Stomach (tissue), 8 donors: ENCODE measurements at regions not wholly inside any gene's neighbourhood (a gene's known extent, or its start where the extent isn't known, plus 50 kb on each side); places are given as distances from the start of the nearest gene placed in this dataset.

Source experiments
- DNase-seq, 2 donors: peaks; one replicate each; pipeline versions ENCODE4 v3.0.0 to v3.0.0-alpha.2; 2013 to 2019
- H3K27ac ChIP-seq, 5 donors: fragments of 200-600 bp in 4 of 5; sonication (generic) in 4 of 5; one replicate each; pipeline ENCODE4 v1.5.1; 2013 to 2019; ENCODE audit warnings: mild to moderate bottlenecking in 1 of 5, moderate library complexity in 1 of 5
- H3K27me3 ChIP-seq, 3 donors: fragments of 200-600 bp; sonication (generic); one replicate each; pipeline ENCODE4 v1.5.1; 2017 to 2019; ENCODE audit warnings: mixed run types in 1 of 3
- H3K36me3 ChIP-seq, 4 donors: fragments of 200-600 bp; sonication (generic); 1 replicate in 3 of 4; 2 replicates in 1 of 4; pipeline ENCODE4 v1.5.1; 2016 to 2019
- H3K4me1 ChIP-seq, 4 donors: fragments of 200-600 bp; sonication (generic); one replicate each; pipeline ENCODE4 v1.5.1; 2016 to 2019
- H3K4me3 ChIP-seq, 4 donors: fragments of 200-600 bp; sonication (generic) in 3 of 4; one replicate each; pipeline ENCODE4 v1.5.1; 2016 to 2019; ENCODE audit warnings: mild to moderate bottlenecking in 1 of 4
- H3K9me3 ChIP-seq, 4 donors: fragments of 200-600 bp; sonication (generic); one replicate each; pipeline ENCODE4 v1.5.1; 2016 to 2019
- CTCF ChIP-seq, 7 experiments: fragments of 450-650 bp in 4 of 7; fragments of 200-600 bp in 3 of 7; sonication (generic) in 3 of 7; IDR thresholded peaks; one replicate each; pipeline ENCODE4 v1.5.1; 2016 to 2019; ENCODE audit warnings: antibody characterized with exemption in 7 of 7, control low read depth in 2 of 7, mild to moderate bottlenecking in 1 of 7
- EP300 ChIP-seq: sonication (generic); formaldehyde crosslinking; IDR thresholded peaks from one replicate; pipeline ENCODE4 v1.6.1; 2017; ENCODE audit warnings: antibody characterized with exemption
- POLR2A ChIP-seq, 4 donors: fragments of 450-650 bp; IDR thresholded peaks; one replicate each; pipeline ENCODE4 v1.6.1; 2016; ENCODE audit warnings: antibody characterized with exemption in 4 of 4, control low read depth in 2 of 4, mild to moderate bottlenecking in 1 of 4, moderate library complexity in 1 of 4
- POLR2AphosphoS5 ChIP-seq, 3 donors: sonication (generic); formaldehyde crosslinking; IDR thresholded peaks; one replicate each; pipeline ENCODE4 v1.6.1; 2016; ENCODE audit warnings: antibody characterized with exemption in 3 of 3
- WGBS, 5 donors: extraction: QIAGEN DNeasy Blood & Tissue Kit in 3 of 5; methylation state at CpG; one replicate each; pipeline versions ENCODE4 v1.1.5 to v1.1.7; 2013 to 2018; 5-methylcytosine and 5-hydroxymethylcytosine counted together
- intact Hi-C: fragments of 100-400 bp; cut with DNase I; formaldehyde crosslinking; loops from one replicate; pipeline ENCODE4 v1.15.1; 2023; ENCODE audit warnings: low total_unique reads
- donor health status: healthy with polysubstance abuse.
- donor health status: Bipolar disorder and iron deficiency.
- donor health status: healthy.

GRCh38 chr2:224252631-224253030 is 149.3 kb downstream of the FAM124B start:
- no peaks in the 10 kb centered on the region for H3K4me1 ChIP-seq
- no peak overlapping the region for H3K27ac ChIP-seq
- TF ChIP-seq POLR2AphosphoS5 (IDR thresholded peaks at IDR 0.05), result no peak
- TF ChIP-seq EP300, result no peak
- TF ChIP-seq CTCF (IDR thresholded peaks at IDR 0.05), result no peak
- no peak for TF ChIP-seq POLR2A (IDR thresholded peaks at IDR 0.05)
- no peak for DNase-seq
- H3K4me3 ChIP-seq, result no peak overlapping the region
- H3K36me3 ChIP-seq, result no peaks in the 10 kb centered on the region
- no peaks in the 10 kb centered on the region for H3K9me3 ChIP-seq
- no peaks in the 10 kb centered on the region for H3K27me3 ChIP-seq
- intact Hi-C loops, result no loop called here

GRCh38 chr2:224248944-224249371 is 152.9 kb downstream of the FAM124B start:
- TF ChIP-seq EP300, result no peak
- no peak for TF ChIP-seq POLR2AphosphoS5 (IDR thresholded peaks at IDR 0.05)
- no peak for TF ChIP-seq CTCF (IDR thresholded peaks at IDR 0.05)
- TF ChIP-seq POLR2A (IDR thresholded peaks at IDR 0.05), result no peak
- Histone ChIP-seq H3K27me3 (no peaks in the 10 kb centered on the region), H3K36me3 (no peaks in the 10 kb centered on the region), H3K9me3 (no peaks in the 10 kb centered on the region), H3K4me1 (no peaks in the 10 kb centered on the region), H3K27ac (no peak overlapping the region), H3K4me3 (no peak overlapping the region)
- intact Hi-C loops, result no loop called here
- WGBS, 5 donors, result 71 to 88% (median 84%) methylated on average over 1 of the region's 1 CpG
- peak in 1 of 2 donors; percentile 35 for DNase-seq

- 46 to 63% (median 60%) methylated on average over 1 of the region's 1 CpG for WGBS, 5 donors
- Histone ChIP-seq H3K36me3 (no peaks in the 10 kb centered on the region), H3K27me3 (peaks cover 0 to 8% (median 0%) of the 10 kb centered on the region in 3 donors), H3K4me1 (no peaks in the 10 kb centered on the region), H3K27ac (no peak overlapping the region), H3K4me3 (no peak overlapping the region), H3K9me3 (no peaks in the 10 kb centered on the region)
- no peak for DNase-seq
- TF ChIP-seq CTCF (IDR thresholded peaks at IDR 0.05), result no peak
- peak in 1 of 3 donors; percentile 33 for TF ChIP-seq POLR2AphosphoS5 (IDR thresholded peaks at IDR 0.05)
- intact Hi-C loops, result no loop called here
These were observed 159.3 kb downstream of the FAM124B start for GRCh38 chr2:224242561-224242960.

- Histone ChIP-seq H3K27ac (no peak overlapping the region), H3K27me3 (peaks cover 0 to 8% (median 0%) of the 10 kb centered on the region in 3 donors), H3K4me1 (no peaks in the 10 kb centered on the region), H3K4me3 (no peak overlapping the region), H3K9me3 (no peaks in the 10 kb centered on the region), H3K36me3 (no peaks in the 10 kb centered on the region)
- intact Hi-C loops, result no loop called here
- no peak for TF ChIP-seq POLR2AphosphoS5 (IDR thresholded peaks at IDR 0.05)
- DNase-seq, result no peak
- WGBS, 5 donors, result 75 to 93% (median 78%) methylated on average over 3 of the region's 3 CpGs
These were observed 160.1 kb downstream of the FAM124B start for GRCh38 chr2:224241812-224242211.

GRCh38 chr2:224241001-224241400 is 160.9 kb downstream of the FAM124B start:
- Histone ChIP-seq H3K36me3 (no peaks in the 10 kb centered on the region), H3K9me3 (no peaks in the 10 kb centered on the region), H3K4me1 (no peaks in the 10 kb centered on the region), H3K27me3 (peaks cover 0 to 8% (median 0%) of the 10 kb centered on the region in 3 donors), H3K4me3 (no peak overlapping the region), H3K27ac (no peak overlapping the region)
- no peak for DNase-seq
- TF ChIP-seq POLR2AphosphoS5 (IDR thresholded peaks at IDR 0.05), result no peak
- no peak for TF ChIP-seq POLR2A (IDR thresholded peaks at IDR 0.05)
- TF ChIP-seq CTCF (IDR thresholded peaks at IDR 0.05), result no peak
- TF ChIP-seq EP300, result no peak
- WGBS, 5 donors, result 33 to 65% (median 49%) methylated on average over 1 of the region's 1 CpG
- intact Hi-C loops, result no loop called here
